NCI-H2107 treated with DMSO at 0.1 percent for 48 hours (cell line): ENCODE measurements at regions not wholly inside any gene's neighbourhood (a gene's known extent, or its start where the extent isn't known, plus 50 kb on each side); places are given as distances from the start of the nearest gene placed in this dataset.

Experiments
- DNase-seq: peaks from one replicate; lab custom pipeline; 2025; ENCODE audit not compliant: unreplicated experiment; lab: John Stamatoyannopoulos, UW

GRCh38 chr5:116838011-116838536 is 263.5 kb upstream of the SEMA6A start:
- no peak for DNase-seq

GRCh38 chr5:116834796-116835515 is 260.3 kb upstream of the SEMA6A start:
- DNase-seq = no peak

GRCh38 chr5:116830079-116830478 is 255.5 kb upstream of the SEMA6A start:
- no peak for DNase-seq

GRCh38 chr5:116827078-116827477 is 252.5 kb upstream of the SEMA6A start:
- DNase-seq = no peak

- no peak for DNase-seq
Observed at GRCh38 chr5:116825486-116825885, 250.9 kb upstream of the SEMA6A start.

- no peak for DNase-seq
Observed at GRCh38 chr5:116824751-116825438, 250.3 kb upstream of the SEMA6A start.

- no peak for DNase-seq
Observed at GRCh38 chr5:116814626-116815385, 240.2 kb upstream of the SEMA6A start.

GRCh38 chr5:116813906-116814305 is 239.3 kb upstream of the SEMA6A start:
- no peak for DNase-seq

- no peak for DNase-seq
Observed at GRCh38 chr5:116813356-116813755, 238.7 kb upstream of the SEMA6A start.

- DNase-seq = no peak
Observed at GRCh38 chr5:116810951-116811350, 236.3 kb upstream of the SEMA6A start.

- DNase-seq = no peak
Observed at GRCh38 chr5:116806836-116807235, 232.2 kb upstream of the SEMA6A start.

GRCh38 chr5:116799401-116799800 is 224.8 kb upstream of the SEMA6A start:
- DNase-seq = no peak

- DNase-seq = no peak
Observed at GRCh38 chr5:116795189-116795588, 220.6 kb upstream of the SEMA6A start.

GRCh38 chr5:116789522-116789921 is 214.9 kb upstream of the SEMA6A start:
- no peak for DNase-seq

- no peak for DNase-seq
Observed at GRCh38 chr5:116788851-116789403, 214.3 kb upstream of the SEMA6A start.

- DNase-seq = no peak
Observed at GRCh38 chr5:116787570-116787969, 212.9 kb upstream of the SEMA6A start.

GRCh38 chr5:116785106-116785505 is 210.5 kb upstream of the SEMA6A start:
- DNase-seq = no peak

GRCh38 chr5:116779846-116780245 is 205.2 kb upstream of the SEMA6A start:
- DNase-seq = no peak

GRCh38 chr5:116778651-116779280 is 204.1 kb upstream of the SEMA6A start:
- no peak for DNase-seq

GRCh38 chr5:116778032-116778431 is 203.4 kb upstream of the SEMA6A start:
- DNase-seq = no peak

GRCh38 chr5:116773926-116774325 is 199.3 kb upstream of the SEMA6A start:
- no peak for DNase-seq
